ENCODE measurements at regions not wholly inside any gene's neighbourhood (a gene's known extent, or its start where the extent isn't known, plus 50 kb on each side); places are given as distances from the start of the nearest gene placed in this dataset.

GRCh38 chr16:64309398-64310110 lies 812.3 kb downstream of the CDH11 start:
- TF ChIP-seq CTCF (IDR thresholded peaks at IDR 0.05) (no peak), POLR2AphosphoS5 (IDR thresholded peaks at IDR 0.05; ENCODE audit: low read depth, low read length) (no peak), TCF7L2 (IDR thresholded peaks at IDR 0.05; ENCODE audit: low read depth, low read length) (no peak)
